ENCODE measurements at regions not wholly inside any gene's neighbourhood (a gene's known extent, or its start where the extent isn't known, plus 50 kb on each side); places are given as distances from the start of the nearest gene placed in this dataset.

GRCh38 chr11:15586741-15587473, 472.2 kb downstream of the INSC start:
- TF ChIP-seq CTCF (conservative IDR thresholded peaks at IDR 0.05): no peak
- DNase-seq: no peak
- Mint-ChIP-seq H3K36me3 (ENCODE audit: low read depth) (peaks cover 4% of the 10 kb centered on the region), H3K4me1 (peaks cover 35% of the 10 kb centered on the region), H3K4me3 (no peak overlapping the region), H3K27ac (no peak overlapping the region), H3K9me3 (no peaks in the 10 kb centered on the region), H3K27me3 (ENCODE audit: insufficient read depth) (peaks cover 66% of the 10 kb centered on the region)
- 80 to 93% methylated on average over 1 to 2 of the region's 2 CpGs for WGBS, 2 experiments (ENCODE audit: insufficient coverage in 1 of 2, insufficient read length in 1 of 2)
- Histone ChIP-seq H3K9me3 (ENCODE audit: control insufficient read depth, low read length) (peaks cover 5% of the 10 kb centered on the region), H3K36me3 (ENCODE audit: control insufficient read depth, insufficient read depth, low read length) (no peaks in the 10 kb centered on the region), H3K27me3 (ENCODE audit: control insufficient read depth, insufficient read depth, low read length, poor library complexity, severe bottlenecking) (peaks cover 83% of the 10 kb centered on the region), H3K4me1 (ENCODE audit: control insufficient read depth, insufficient read depth, low read length) (no peaks in the 10 kb centered on the region), H3K4me3 (ENCODE audit: low read length) (no peak overlapping the region), H3K27ac (ENCODE audit: low read depth, low read length) (no peak overlapping the region), H3K9ac (ENCODE audit: extremely low read depth, low read length, poor library complexity, severe bottlenecking) (no peak overlapping the region)

- 66 to 94% methylated on average over 3 to 8 of the region's 8 CpGs for WGBS, 2 experiments (ENCODE audit: insufficient coverage in 1 of 2, insufficient read length in 1 of 2)
- Mint-ChIP-seq H3K4me3 (no peak overlapping the region), H3K27ac (no peak overlapping the region), H3K27me3 (ENCODE audit: insufficient read depth) (peaks cover 75% of the 10 kb centered on the region), H3K4me1 (peaks cover 29% of the 10 kb centered on the region), H3K36me3 (ENCODE audit: low read depth) (peaks cover 4% of the 10 kb centered on the region), H3K9me3 (peaks cover under 1% of the 10 kb centered on the region)
- no peak overlapping the region for H3K27ac ChIP-seq (ENCODE audit: low read depth, low read length)
- H3K4me1 ChIP-seq (ENCODE audit: control insufficient read depth, insufficient read depth, low read length): no peaks in the 10 kb centered on the region
- H3K4me3 ChIP-seq (ENCODE audit: low read length): no peak overlapping the region
- no peaks in the 10 kb centered on the region for H3K36me3 ChIP-seq (ENCODE audit: control insufficient read depth, insufficient read depth, low read length)
- peaks cover 82% of the 10 kb centered on the region for H3K27me3 ChIP-seq (ENCODE audit: control insufficient read depth, insufficient read depth, low read length, poor library complexity, severe bottlenecking)
- H3K9ac ChIP-seq (ENCODE audit: extremely low read depth, low read length, poor library complexity, severe bottlenecking): no peak overlapping the region
- no peak for DNase-seq
- TF ChIP-seq CTCF (conservative IDR thresholded peaks at IDR 0.05): no peak
- H3K9me3 ChIP-seq (ENCODE audit: control insufficient read depth, low read length): peaks cover 5% of the 10 kb centered on the region
Measured at GRCh38 chr11:15589070-15589626, 474.4 kb downstream of the INSC start.

- Mint-ChIP-seq H3K36me3 (ENCODE audit: low read depth) (peaks cover 4% of the 10 kb centered on the region), H3K4me3 (no peak overlapping the region), H3K9me3 (peaks cover 10% of the 10 kb centered on the region), H3K27ac (no peak overlapping the region), H3K27me3 (ENCODE audit: insufficient read depth) (peaks cover 73% of the 10 kb centered on the region), H3K4me1 (peaks cover 25% of the 10 kb centered on the region)
- no peaks in the 10 kb centered on the region for H3K4me1 ChIP-seq (ENCODE audit: control insufficient read depth, insufficient read depth, low read length)
- peaks cover 10% of the 10 kb centered on the region for H3K9me3 ChIP-seq (ENCODE audit: control insufficient read depth, low read length)
- WGBS, 2 experiments (ENCODE audit: insufficient coverage in 1 of 2, insufficient read length in 1 of 2): 82 to 100% methylated on average over 1 of the region's 1 CpG
- H3K36me3 ChIP-seq (ENCODE audit: control insufficient read depth, insufficient read depth, low read length): no peaks in the 10 kb centered on the region
- no peak overlapping the region for H3K27ac ChIP-seq (ENCODE audit: low read depth, low read length)
- no peak for TF ChIP-seq CTCF (conservative IDR thresholded peaks at IDR 0.05)
- DNase-seq: no peak
- H3K27me3 ChIP-seq (ENCODE audit: control insufficient read depth, insufficient read depth, low read length, poor library complexity, severe bottlenecking): peaks cover 73% of the 10 kb centered on the region
- no peak overlapping the region for H3K4me3 ChIP-seq (ENCODE audit: low read length)
- H3K9ac ChIP-seq (ENCODE audit: extremely low read depth, low read length, poor library complexity, severe bottlenecking): no peak overlapping the region
Measured at GRCh38 chr11:15590132-15590531, 475.4 kb downstream of the INSC start.

All from endodermal cell (in vitro differentiated cells).